Activated CD4-positive, CD25-positive, alpha-beta regulatory T cell treated with anti-CD3 and anti-CD28 coated beads, Interleukin-2, amount 50 U/mL, for 16 hours (primary cell): ENCODE measurements at regions not wholly inside any gene's neighbourhood (a gene's known extent, or its start where the extent isn't known, plus 50 kb on each side); places are given as distances from the start of the nearest gene placed in this dataset.

Experiments
- DNase-seq: peaks from one replicate; pipeline ENCODE4 v3.0.0-alpha.2; 2020; ENCODE audit warnings: low read depth, low spot score

DNA sequence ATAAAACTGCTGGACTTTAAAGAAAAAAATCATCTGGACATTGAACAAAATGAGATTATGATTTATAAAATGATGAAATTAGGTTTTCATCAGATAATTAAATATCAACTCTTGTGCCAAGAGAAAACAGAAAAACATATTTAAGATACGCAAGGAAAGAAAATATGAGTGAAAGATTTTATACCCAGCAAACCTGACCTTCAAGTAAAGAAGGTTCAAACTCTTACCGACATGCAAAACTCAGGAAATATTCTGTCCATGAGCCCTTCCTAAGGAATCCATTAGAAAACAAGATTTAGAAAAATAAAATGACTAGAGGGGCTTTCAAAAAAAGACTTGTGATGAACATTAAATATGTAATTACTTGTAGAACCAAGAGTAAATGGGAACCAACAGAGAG lies 257.2 kb upstream of the ARID1B start:
- no peak for DNase-seq

- no peak for DNase-seq
Measured at GRCh38 chr6:156517088-156517487, 260.1 kb upstream of the ARID1B start.

GRCh38 chr6:156515242-156515641 lies 261.9 kb upstream of the ARID1B start:
- no peak for DNase-seq

DNA sequence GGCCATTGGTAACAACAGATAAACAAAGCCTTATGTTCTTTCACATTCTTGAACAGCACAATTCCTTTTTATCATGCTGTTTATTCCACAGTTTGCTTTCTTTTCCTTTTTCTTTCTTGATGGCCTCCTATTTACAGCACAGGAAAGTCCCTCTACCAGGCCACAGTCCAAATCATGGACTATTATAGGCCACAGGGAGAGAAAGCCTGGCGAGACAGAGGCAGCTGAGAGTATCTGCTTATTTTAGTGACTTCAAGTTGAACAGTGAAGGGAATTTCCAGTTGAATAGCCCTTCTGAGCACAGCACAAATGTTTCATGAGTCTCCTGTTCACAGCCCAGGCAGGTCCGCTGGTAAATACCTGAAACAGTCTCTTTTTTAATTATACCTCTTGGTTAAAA lies 263.7 kb upstream of the ARID1B start:
- no peak for DNase-seq

GRCh38 chr6:156511570-156511969 lies 265.6 kb upstream of the ARID1B start:
- DNase-seq = no peak

- no peak for DNase-seq
Measured at GRCh38 chr6:156511051-156511450, 266.1 kb upstream of the ARID1B start.

GRCh38 chr6:156510242-156510641 lies 266.9 kb upstream of the ARID1B start:
- no peak for DNase-seq

GRCh38 chr6:156509496-156509895 lies 267.7 kb upstream of the ARID1B start:
- no peak for DNase-seq

DNA sequence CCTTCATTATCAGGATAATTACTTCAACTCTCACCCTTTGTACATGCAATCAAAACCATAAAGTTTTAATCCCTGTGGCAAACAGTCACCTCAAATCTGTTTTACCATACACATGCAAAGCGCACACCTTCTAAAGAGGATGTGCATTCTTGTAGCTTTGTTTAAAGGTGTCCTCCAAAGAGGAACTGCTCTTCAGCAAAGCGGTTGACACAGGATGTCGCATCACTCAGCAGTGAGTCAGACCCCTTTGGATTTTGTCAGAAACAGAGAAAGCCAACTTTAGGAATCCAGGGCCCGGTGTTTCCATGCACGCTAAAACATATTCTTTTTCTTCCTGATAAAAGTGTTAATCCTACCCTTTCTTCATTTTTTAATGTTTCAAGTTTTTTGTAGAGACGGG lies 268.3 kb upstream of the ARID1B start:
- no peak for DNase-seq

DNA sequence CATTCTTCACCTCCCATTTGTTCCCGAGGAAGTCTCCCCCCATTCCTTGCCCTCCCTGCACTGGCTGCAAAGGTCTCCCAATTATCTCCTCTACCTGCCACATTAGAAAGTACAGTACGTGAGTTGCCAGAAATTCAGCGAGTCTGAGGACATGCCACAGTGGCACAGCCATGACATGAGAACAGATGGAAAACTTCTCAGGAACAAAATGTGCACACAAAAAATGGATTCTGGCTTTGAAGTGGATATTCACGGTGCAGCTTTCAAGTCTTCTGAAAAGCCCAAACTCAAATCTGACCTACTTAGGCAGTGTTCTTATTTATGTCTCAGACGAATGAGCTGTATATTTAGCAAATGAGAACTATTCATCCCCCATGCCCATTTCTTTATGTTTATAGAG lies 269.1 kb upstream of the ARID1B start:
- no peak for DNase-seq

GRCh38 chr6:156507656-156508055 lies 269.5 kb upstream of the ARID1B start:
- DNase-seq = no peak

DNA sequence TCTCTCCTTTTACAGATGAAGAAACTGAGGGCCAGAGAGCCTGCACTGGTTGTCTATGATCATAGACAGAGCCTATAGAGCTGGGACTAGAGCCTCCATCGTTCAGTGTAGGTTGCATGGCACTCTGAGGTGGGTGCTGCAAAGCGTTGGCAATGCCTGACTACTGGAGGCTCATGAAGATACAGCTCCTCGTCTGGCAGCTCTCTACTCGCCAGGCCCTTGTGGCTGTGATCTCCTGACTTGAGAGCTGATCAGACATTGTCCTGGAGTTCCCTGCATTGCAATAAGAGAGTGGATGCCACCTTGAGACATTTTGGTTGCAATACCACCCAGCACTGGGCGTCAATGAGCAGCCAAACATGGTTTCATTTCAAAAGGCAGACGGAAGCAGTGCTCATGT lies 270.1 kb upstream of the ARID1B start:
- DNase-seq = no peak

DNA sequence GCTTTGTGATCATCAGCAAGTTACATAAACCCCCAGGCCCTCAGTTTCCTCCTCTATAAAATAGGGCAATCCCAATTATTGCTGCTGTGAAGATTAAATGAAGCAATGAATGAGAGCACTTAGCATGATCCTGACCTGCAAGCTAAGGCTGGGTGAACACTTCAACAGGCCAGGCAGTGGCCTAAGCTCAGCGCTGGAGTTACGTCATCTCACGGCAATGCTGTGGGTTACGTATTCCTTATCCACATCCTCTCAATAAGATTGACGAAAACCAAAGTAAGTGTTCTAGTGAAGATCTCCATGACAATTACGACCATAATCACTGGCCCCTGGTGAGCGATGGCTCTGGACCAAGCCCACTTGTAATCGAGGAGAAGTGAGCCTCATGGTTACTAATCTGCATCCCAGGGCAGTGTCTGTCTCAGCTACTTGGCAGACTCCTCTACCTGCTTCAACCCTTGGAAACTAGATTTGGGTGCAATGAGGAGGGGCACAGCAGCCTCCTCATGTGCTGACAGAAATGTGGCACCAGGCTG lies 274.1 kb upstream of the ARID1B start:
- no peak for DNase-seq

GRCh38 chr6:156497618-156498017 lies 279.6 kb upstream of the ARID1B start:
- no peak for DNase-seq

GRCh38 chr6:156487877-156488276 lies 289.3 kb upstream of the ARID1B start:
- no peak for DNase-seq

DNA sequence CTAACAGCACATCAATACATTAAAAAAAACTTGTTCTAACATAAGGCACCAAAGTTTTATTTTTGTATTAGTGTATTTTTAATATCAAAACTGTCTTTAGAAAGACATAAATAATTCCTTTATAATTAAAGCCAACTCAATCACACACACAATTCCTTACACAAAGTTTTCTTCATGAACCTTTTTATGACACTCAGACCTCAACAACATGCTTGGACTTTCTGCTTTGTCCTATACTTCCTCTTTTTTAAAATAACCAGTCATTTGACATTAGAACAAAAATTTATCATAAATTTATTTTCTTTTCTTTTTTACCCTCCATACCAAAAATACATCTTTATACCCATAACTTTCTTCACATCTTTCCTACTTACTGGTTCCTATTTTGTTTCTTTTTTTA lies 292.0 kb upstream of the ARID1B start:
- DNase-seq = no peak

DNA sequence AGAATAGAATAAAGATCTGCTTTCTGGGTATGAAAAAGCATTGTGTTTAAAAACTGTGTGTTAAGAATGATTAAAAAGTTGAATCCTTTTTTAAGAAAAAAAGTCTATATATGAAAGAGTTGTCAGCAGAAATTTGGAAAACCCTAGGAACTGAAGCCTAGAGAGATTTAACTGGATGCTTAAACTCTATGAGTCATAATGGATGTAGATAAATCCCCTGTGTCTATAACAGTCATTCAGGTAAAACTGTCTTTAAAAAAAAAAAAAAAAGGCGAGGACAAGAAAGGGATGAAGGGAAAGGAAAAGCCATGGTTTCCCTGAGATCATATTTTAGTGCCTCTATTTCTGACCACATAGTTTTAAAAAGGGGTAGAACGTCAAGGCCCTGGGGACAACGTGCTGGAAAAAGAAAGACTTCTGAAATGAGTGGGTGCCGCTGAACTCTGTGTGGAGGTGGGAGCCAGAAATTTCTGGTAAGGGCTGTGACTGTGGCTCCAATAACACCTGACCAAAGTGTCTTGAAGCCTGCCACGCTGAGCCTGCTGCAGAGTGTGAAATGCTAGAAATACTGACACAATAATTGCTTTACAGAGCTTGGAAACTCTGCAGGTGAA lies 302.6 kb upstream of the ARID1B start:
- no peak for DNase-seq

- no peak for DNase-seq
Measured at GRCh38 chr6:156471000-156471399, 306.2 kb upstream of the ARID1B start.

- no peak for DNase-seq
Measured at GRCh38 chr6:156464100-156464878, 312.9 kb upstream of the ARID1B start.

GRCh38 chr6:156461647-156462046 lies 315.5 kb upstream of the ARID1B start:
- DNase-seq = no peak

- no peak for DNase-seq
Measured at GRCh38 chr6:156457601-156458000, 319.6 kb upstream of the ARID1B start.

GRCh38 chr6:156455847-156456246 lies 321.3 kb upstream of the ARID1B start:
- no peak for DNase-seq

DNA sequence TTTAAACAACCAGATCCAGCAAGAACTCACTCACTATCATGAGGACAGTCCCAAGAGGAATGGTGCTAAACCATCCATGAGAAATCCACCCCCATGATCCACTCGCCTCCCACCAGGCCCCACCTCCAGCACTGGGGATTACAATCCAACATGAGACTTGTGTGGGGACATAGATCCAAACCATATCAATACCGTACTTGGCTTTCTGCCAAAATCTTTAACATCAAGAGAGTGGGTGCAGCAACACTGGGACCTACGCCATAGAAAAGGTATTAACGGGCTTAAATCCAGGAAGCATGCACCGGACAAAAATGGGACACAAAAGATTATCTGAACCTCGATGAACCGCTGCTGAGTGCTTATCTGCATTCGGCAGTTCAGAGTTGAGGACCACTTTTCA lies 322.3 kb upstream of the ARID1B start:
- DNase-seq = no peak
